ENCODE measurements at regions not wholly inside any gene's neighbourhood (a gene's known extent, or its start where the extent isn't known, plus 50 kb on each side); places are given as distances from the start of the nearest gene placed in this dataset.
A peak's percentile ranks its signal among the peaks of the same experiment; 100 is the strongest.
"Not testable (repeated sequence)": the region's sequence is repeated elsewhere in the genome, so short reads cannot be mapped to it uniquely, and the experiment has no call there.

DNA sequence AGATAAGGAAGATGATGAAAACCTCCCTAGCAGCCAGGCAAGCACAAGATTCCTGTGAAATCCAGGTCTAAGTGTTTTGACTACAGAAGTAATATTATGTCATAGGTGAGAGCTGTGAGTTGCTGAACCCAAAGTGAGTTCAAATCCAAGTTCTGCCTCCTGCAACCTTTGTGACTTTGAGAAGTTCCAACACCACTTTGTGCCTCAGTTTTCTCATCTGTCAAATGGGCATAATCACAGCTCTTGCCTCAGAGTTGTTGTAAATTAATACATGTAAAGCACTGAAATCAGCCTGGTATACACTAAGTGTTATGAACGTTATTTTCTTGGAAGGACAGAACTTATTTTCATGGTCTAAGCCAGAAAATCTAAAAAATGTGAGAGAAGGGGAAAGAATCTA lies 210.3 kb upstream of the FRG2C start:
- H3K27ac Mint-ChIP-seq; H3K4me1 Mint-ChIP-seq; H3K4me3 Mint-ChIP-seq; DNase-seq; H3K9me3 Mint-ChIP-seq; H3K36me3 Mint-ChIP-seq; H3K27me3 Mint-ChIP-seq (ENCODE audit: low read depth in 3 of 3): not testable (repeated sequence)

DNA sequence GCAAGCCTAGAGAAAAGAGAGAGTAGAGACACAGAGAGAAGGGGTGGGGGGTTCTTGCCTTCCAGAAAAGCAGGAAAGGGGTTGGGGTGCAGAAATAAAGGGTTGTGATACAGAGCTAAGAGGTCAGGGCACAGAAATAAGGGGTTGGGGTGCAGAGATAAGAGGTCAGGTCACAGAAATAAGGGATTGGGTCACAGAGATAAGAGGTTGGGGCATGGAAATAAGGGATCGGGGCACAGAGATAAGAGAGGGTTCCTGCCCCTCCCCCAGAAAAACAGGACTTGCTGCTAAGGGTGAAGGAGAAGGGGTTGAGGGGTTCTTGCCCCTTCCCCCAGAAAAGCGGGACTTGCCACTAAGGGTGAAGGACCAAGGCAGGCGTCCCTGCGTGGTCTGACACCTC lies 189.6 kb upstream of the FRG2C start:
- not testable (repeated sequence) for H3K36me3 Mint-ChIP-seq; H3K4me3 Mint-ChIP-seq; H3K27ac Mint-ChIP-seq; H3K9me3 Mint-ChIP-seq; H3K4me1 Mint-ChIP-seq; H3K27me3 Mint-ChIP-seq (ENCODE audit: low read depth in 3 of 3); DNase-seq

DNA sequence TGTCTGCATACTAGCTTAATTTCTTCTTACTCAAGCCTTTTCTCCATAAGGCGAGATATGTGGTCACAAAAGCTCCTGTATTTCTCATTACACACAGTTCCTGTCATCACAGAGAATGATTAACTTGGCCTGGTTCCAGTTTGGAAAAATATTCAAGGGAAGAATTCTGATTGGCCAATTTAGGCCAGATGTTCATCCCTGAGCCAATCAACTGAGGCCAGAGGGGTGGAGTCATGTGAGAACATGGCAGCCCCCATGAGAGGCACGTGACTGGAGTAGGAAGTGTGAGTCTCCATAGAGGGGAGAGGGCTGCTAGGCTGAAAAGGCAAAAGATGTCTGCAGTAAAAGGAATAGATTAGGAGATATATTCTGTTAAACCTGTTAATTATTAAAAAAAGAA lies 167.5 kb upstream of the FRG2C start:
- H3K4me3 Mint-ChIP-seq; H3K36me3 Mint-ChIP-seq; H3K4me1 Mint-ChIP-seq; H3K27me3 Mint-ChIP-seq (ENCODE audit: low read depth in 3 of 3); DNase-seq; H3K27ac Mint-ChIP-seq: not testable (repeated sequence)
- H3K9me3 Mint-ChIP-seq, result peaks cover 6 to 40% (median 18%) of the 10 kb centered on the region in 6 donors

DNA sequence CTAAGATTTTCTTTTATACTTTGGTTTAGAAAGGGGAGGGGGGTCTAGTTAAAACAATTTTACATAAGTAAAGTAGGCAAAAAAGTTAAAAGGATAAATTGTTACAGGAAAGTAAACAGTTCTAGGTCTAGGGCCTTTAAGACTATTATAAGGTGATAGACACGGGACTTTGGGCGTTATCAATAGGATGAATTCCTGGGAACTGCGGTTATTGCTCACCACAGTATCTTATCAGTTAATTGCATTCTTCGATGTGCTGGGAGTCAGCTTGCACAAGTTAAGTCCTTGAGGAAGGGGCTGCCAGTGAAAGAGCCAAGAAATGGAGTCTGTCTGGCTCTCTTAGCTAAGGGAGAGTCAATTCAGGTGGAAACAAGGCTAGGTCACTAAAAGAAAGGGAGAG lies 163.8 kb upstream of the FRG2C start:
- not testable (repeated sequence) for H3K27ac Mint-ChIP-seq; H3K4me3 Mint-ChIP-seq; H3K36me3 Mint-ChIP-seq; DNase-seq; H3K4me1 Mint-ChIP-seq; H3K27me3 Mint-ChIP-seq (ENCODE audit: low read depth in 3 of 3)
- peaks cover 12 to 65% (median 27%) of the 10 kb centered on the region in 6 donors for H3K9me3 Mint-ChIP-seq

DNA sequence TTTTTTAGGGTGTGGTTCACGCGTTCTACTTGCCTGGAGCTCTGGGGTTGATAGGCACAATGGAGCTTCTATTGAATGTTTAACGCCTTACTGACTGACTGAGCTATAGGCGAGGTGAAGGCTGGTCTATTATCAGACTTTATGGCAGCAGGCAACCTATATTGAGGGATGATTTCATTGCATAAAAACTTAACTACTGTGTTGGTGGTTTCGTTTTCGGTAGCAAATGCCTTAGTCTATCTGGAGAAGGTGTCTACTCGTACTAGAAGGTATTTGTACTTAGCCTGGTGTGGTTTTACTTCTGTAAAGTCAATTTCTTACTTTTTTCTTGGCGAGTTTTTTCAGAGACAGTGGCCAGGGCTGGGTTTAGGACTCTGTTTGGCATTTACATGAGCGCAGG lies 162.0 kb upstream of the FRG2C start:
- not testable (repeated sequence) for H3K27me3 Mint-ChIP-seq (ENCODE audit: low read depth in 3 of 3); H3K4me1 Mint-ChIP-seq; H3K4me3 Mint-ChIP-seq; DNase-seq; H3K27ac Mint-ChIP-seq; H3K36me3 Mint-ChIP-seq
- H3K9me3 Mint-ChIP-seq, result peaks cover 15 to 64% (median 34%) of the 10 kb centered on the region in 6 donors

- H3K27ac Mint-ChIP-seq; DNase-seq; H3K4me1 Mint-ChIP-seq; H3K36me3 Mint-ChIP-seq; H3K27me3 Mint-ChIP-seq (ENCODE audit: low read depth in 3 of 3); H3K4me3 Mint-ChIP-seq: not testable (repeated sequence)
- H3K9me3 Mint-ChIP-seq, result peaks cover 18 to 67% (median 40%) of the 10 kb centered on the region in 6 donors
Measured at GRCh38 chr3:75502769-75503756, 161.1 kb upstream of the FRG2C start.

- Mint-ChIP-seq H3K27ac (no peak overlapping the region), H3K27me3 (ENCODE audit: low read depth in 3 of 3) (peaks cover 0 to 6% (median 2%) of the 10 kb centered on the region in 3 donors), H3K9me3 (peaks cover 27 to 73% (median 52%) of the 10 kb centered on the region in 6 donors), H3K4me1 (no peaks in the 10 kb centered on the region), H3K36me3 (peaks cover 0 to 7% (median 4%) of the 10 kb centered on the region in 3 donors), H3K4me3 (no peak overlapping the region)
- DNase-seq, result no peak
Measured at GRCh38 chr3:75506603-75507002, 157.5 kb upstream of the FRG2C start.

DNA sequence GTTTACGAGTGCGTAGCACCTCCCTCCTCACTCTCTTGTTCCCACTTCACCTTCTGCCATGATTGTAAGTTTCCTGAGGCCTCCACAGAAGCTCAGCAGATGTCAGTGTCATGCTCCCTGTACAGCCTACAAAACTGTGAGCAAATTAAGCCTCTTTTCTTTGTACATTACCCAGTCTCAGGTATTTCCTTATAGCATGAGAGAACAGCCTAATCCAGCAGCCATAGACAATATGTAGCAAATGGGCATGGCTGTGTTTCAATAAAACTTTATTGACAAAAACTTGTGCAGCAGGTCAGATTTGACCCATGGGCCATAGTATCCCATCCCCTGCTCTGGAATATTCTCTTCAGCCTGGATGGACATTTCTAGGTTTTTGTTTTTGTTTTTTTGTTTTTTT lies 156.2 kb upstream of the FRG2C start:
- not testable (repeated sequence) for H3K27me3 Mint-ChIP-seq (ENCODE audit: low read depth in 3 of 3); DNase-seq; H3K4me3 Mint-ChIP-seq; H3K36me3 Mint-ChIP-seq; H3K27ac Mint-ChIP-seq; H3K4me1 Mint-ChIP-seq
- H3K9me3 Mint-ChIP-seq, result peaks cover 21 to 73% (median 55%) of the 10 kb centered on the region in 6 donors

DNA sequence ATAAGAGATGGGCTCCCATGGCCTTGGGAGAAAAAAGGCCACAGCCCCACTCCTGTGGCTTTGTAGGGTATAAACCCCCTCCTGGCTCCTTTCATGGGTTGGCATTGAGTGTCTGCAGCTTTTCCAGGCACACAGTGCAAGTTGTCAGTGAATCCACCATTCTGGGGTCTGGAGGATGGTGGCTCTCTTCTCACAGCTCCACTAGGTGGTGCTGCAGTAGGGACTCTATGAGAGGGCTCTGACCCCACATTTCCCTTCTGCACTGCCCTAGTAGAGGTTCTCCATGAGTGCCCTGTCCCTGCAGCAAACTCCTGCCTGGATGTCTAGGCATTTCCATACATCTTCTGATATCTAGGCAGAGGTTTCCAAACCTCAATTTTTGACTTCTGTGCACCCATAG lies 136.5 kb upstream of the FRG2C start:
- not testable (repeated sequence) for H3K4me3 Mint-ChIP-seq; H3K36me3 Mint-ChIP-seq; H3K27me3 Mint-ChIP-seq (ENCODE audit: low read depth in 3 of 3); H3K27ac Mint-ChIP-seq; H3K4me1 Mint-ChIP-seq; DNase-seq
- peaks cover 0 to 31% (median 1%) of the 10 kb centered on the region in 6 donors for H3K9me3 Mint-ChIP-seq

DNA sequence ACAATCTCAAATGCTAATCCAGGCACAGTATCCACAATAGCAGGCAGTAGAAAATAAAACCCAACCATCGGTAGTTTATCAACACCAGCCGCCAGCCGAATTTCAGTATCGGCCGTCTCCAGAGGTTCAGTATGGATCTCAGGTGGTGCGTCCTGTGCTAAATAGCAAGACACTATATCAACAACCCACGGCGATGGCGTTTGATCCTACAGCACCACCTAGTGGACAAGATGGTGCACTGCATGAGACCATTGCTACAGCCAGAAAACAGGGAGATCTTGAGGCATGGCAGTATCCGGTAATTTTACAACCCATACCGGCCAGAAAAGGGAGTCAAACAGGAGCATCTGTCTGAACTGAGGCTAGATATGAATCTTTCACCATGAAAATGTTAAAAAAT lies 112.0 kb upstream of the FRG2C start:
- DNase-seq; H3K27ac Mint-ChIP-seq; H3K4me3 Mint-ChIP-seq; H3K27me3 Mint-ChIP-seq (ENCODE audit: low read depth in 3 of 3); H3K36me3 Mint-ChIP-seq; H3K4me1 Mint-ChIP-seq: not testable (repeated sequence)
- H3K9me3 Mint-ChIP-seq, result peaks cover 16 to 42% (median 24%) of the 10 kb centered on the region in 6 donors

- not testable (repeated sequence) for H3K36me3 Mint-ChIP-seq; DNase-seq; H3K27ac Mint-ChIP-seq; H3K9me3 Mint-ChIP-seq; H3K27me3 Mint-ChIP-seq (ENCODE audit: low read depth in 3 of 3); H3K4me3 Mint-ChIP-seq; H3K4me1 Mint-ChIP-seq
Measured at GRCh38 chr3:75564427-75564826, 99.7 kb upstream of the FRG2C start.

- H3K36me3 Mint-ChIP-seq; H3K9me3 Mint-ChIP-seq; H3K4me3 Mint-ChIP-seq; H3K27me3 Mint-ChIP-seq (ENCODE audit: low read depth in 3 of 3); DNase-seq; H3K4me1 Mint-ChIP-seq; H3K27ac Mint-ChIP-seq: not testable (repeated sequence)
Measured at GRCh38 chr3:75572303-75572702, 91.8 kb upstream of the FRG2C start.

DNA sequence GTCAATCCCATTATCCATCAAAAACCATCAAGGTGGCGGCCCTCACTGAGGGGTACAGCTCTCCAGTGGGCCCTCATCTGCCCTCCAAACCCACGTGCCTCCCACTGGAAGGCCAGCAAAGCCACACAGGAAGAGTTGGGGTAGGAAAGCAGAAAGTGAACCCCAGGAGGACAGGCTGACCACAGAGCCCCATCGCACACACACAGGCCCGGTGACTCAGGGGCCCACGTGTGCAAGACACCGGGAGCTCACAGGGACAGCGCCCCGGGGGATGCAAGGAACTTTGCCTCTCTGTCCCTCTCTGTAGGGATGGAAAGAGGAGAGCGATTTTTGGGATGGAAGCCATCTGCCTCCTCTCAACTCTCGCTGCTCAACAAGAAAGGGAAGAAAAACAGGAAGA lies 85.0 kb upstream of the FRG2C start:
- H3K27ac Mint-ChIP-seq; H3K27me3 Mint-ChIP-seq (ENCODE audit: low read depth in 3 of 3); DNase-seq; H3K9me3 Mint-ChIP-seq; H3K36me3 Mint-ChIP-seq: not testable (repeated sequence)
- Mint-ChIP-seq H3K4me1 (peaks cover 9 to 12% of the 10 kb centered on the region in 2 donors), H3K4me3 (peak overlapping the region; percentile 53 to 76 (median 72))

DNA sequence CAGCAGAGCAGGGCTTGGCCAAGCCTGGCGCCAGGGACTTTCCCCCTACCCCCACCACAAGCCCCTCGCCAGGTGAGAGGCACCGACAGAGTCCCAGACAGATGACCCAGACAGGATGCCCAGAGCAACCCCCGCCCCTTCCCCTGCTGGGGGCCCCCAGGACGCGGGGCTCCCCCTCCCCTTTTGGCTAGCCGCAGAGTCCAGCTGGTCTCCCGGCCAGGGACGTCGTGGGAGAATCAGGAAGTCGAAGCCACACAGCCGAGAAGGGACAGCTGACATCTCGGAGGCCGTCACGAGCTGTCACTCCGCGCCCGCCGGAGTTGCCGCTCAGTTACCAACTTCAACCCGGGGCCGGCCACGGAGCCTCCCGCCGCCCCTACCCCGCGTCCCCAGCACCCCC lies 84.6 kb upstream of the FRG2C start:
- peak in 2 of 3 donors; percentile 1 for DNase-seq
- not testable (repeated sequence) for H3K36me3 Mint-ChIP-seq

More for the DNA sequence above, 84.6 kb upstream of the FRG2C start:
- Mint-ChIP-seq H3K4me1 (peaks cover 9 to 12% of the 10 kb centered on the region in 2 donors), H3K4me3 (peak overlapping the region; percentile 53 to 76 (median 72))
- H3K27me3 Mint-ChIP-seq (ENCODE audit: low read depth in 3 of 3); H3K9me3 Mint-ChIP-seq; H3K27ac Mint-ChIP-seq: not testable (repeated sequence)

Measured in immature natural killer cell (primary cell).